ENCODE measurements at regions not wholly inside any gene's neighbourhood (a gene's known extent, or its start where the extent isn't known, plus 50 kb on each side); places are given as distances from the start of the nearest gene placed in this dataset.

- no peak for TF ChIP-seq CTCF (IDR thresholded peaks at IDR 0.05; ENCODE audit: low read depth, low read length)
- no peak for DNase-seq (ENCODE audit: extremely low read depth, low read depth)
Measured at GRCh38 chr10:128245026-128245425, 118.8 kb upstream of the MKI67 start.

GRCh38 chr10:128247576-128247975, 121.4 kb upstream of the MKI67 start:
- no peak for TF ChIP-seq CTCF (IDR thresholded peaks at IDR 0.05; ENCODE audit: low read depth, low read length)
- DNase-seq (ENCODE audit: extremely low read depth, low read depth) = no peak

GRCh38 chr10:128254476-128254875, 128.3 kb upstream of the MKI67 start:
- no peak for TF ChIP-seq CTCF (IDR thresholded peaks at IDR 0.05; ENCODE audit: low read depth, low read length)
- no peak for DNase-seq (ENCODE audit: extremely low read depth, low read depth)

- no peak for DNase-seq (ENCODE audit: extremely low read depth, low read depth)
- no peak for TF ChIP-seq CTCF (IDR thresholded peaks at IDR 0.05; ENCODE audit: low read depth, low read length)
Measured at GRCh38 chr10:128257428-128257827, 131.2 kb upstream of the MKI67 start.

GRCh38 chr10:128258421-128258976, 132.3 kb upstream of the MKI67 start:
- DNase-seq (ENCODE audit: extremely low read depth, low read depth) = no peak
- TF ChIP-seq CTCF (IDR thresholded peaks at IDR 0.05; ENCODE audit: low read depth, low read length) = no peak

GRCh38 chr10:128263891-128264688, 137.9 kb upstream of the MKI67 start:
- peak; percentile 55 for TF ChIP-seq CTCF (IDR thresholded peaks at IDR 0.05; ENCODE audit: low read depth, low read length)

GRCh38 chr10:128265596-128265995, 139.4 kb upstream of the MKI67 start:
- TF ChIP-seq CTCF (IDR thresholded peaks at IDR 0.05; ENCODE audit: low read depth, low read length) = no peak
- no peak for DNase-seq (ENCODE audit: extremely low read depth, low read depth)

More at GRCh38 chr10:128263891-128264688, 137.9 kb upstream of the MKI67 start:
- peak; percentile 1 for DNase-seq (ENCODE audit: extremely low read depth, low read depth)
